ENCODE measurements at regions not wholly inside any gene's neighbourhood (a gene's known extent, or its start where the extent isn't known, plus 50 kb on each side); places are given as distances from the start of the nearest gene placed in this dataset.

GRCh38 chr3:164231718-164232117 lies 846.6 kb downstream of the SI start:
- H4K20me1 ChIP-seq (ENCODE audit: insufficient read depth), result no peaks in the 10 kb centered on the region

More at GRCh38 chr3:164231718-164232117, 846.6 kb downstream of the SI start:
- ATAC-seq (no peak), DNase-seq (ENCODE audit: low read depth, low spot score) (no peak)
- no peak overlapping the region for H3K9ac ChIP-seq (ENCODE audit: low read length)
- no peak overlapping the region for H3K27ac ChIP-seq (ENCODE audit: low read depth, low read length)
- H3K9me2 ChIP-seq (ENCODE audit: insufficient read depth), result no peaks in the 10 kb centered on the region; the same call in 1 of the 2 replicates
- BruUV-seq (replicated peaks), result no TSS peak
- H3K9me3 ChIP-seq (ENCODE audit: control insufficient read depth in 1 of 2, insufficient read depth in 1 of 2, low read depth in 1 of 2, low read length in 2 of 2), result no peaks in the 10 kb centered on the region; a peak in 1 of 4 replicates
- H2AFZ ChIP-seq (ENCODE audit: low read depth, low read length, poor library complexity, severe bottlenecking), result no peak overlapping the region
- intact Hi-C loops (cut with micrococcal nuclease), result no loop called here
- no peak overlapping the region for H3K4me3 ChIP-seq (replicated peaks in 1 of 2; ENCODE audit: low read depth in 1 of 2, low read length in 2 of 2)
- no peak overlapping the region for H3K4me2 ChIP-seq (ENCODE audit: low read length)
- H3K79me2 ChIP-seq (ENCODE audit: insufficient read depth, low read length), result no peaks in the 10 kb centered on the region
- ChIA-PET RAD21 (ENCODE audit: low non-redundant PET in 1 of 2, low total read pairs in 2 of 2, uncharacterized antibody in 2 of 2, unreplicated experiment in 2 of 2) (no interaction called here), POLR2A (no interaction called here), CTCF (no interaction called here)
- TF ChIP-seq FOSL1 (IDR thresholded peaks at IDR 0.05; ENCODE audit: low read depth) (no peak), EZH2phosphoT487 (IDR thresholded peaks at IDR 0.05; ENCODE audit: borderline replicate concordance) (no peak), CBX3 (IDR thresholded peaks at IDR 0.05; ENCODE audit: low read depth) (no peak), RAD21 (IDR thresholded peaks at IDR 0.05; ENCODE audit: low read depth) (no peak), ZBTB33 (IDR thresholded peaks at IDR 0.05; ENCODE audit: extremely low read depth, insufficient replicate concordance, low read length) (no peak), SP1 (IDR thresholded peaks at IDR 0.05; ENCODE audit: low read depth) (no peak), MAX (IDR thresholded peaks at IDR 0.05) (no peak), POLR2A (IDR thresholded peaks at IDR 0.05; ENCODE audit: borderline replicate concordance, extremely low read depth, insufficient read depth, insufficient read length) (no peak), TCF7L2 (IDR thresholded peaks at IDR 0.05; ENCODE audit: borderline replicate concordance, extremely low read depth, insufficient read depth, insufficient read length) (no peak)
- no peaks in the 10 kb centered on the region for H3K27me3 ChIP-seq (ENCODE audit: insufficient read depth, low read length)
- no peaks in the 10 kb centered on the region for H3K36me3 ChIP-seq (ENCODE audit: control insufficient read depth in 1 of 2, insufficient read depth in 2 of 2, low read length in 2 of 2)
- H3K4me1 ChIP-seq (ENCODE audit: control insufficient read depth in 1 of 2, insufficient read depth in 2 of 2, low read length in 2 of 2), result no peaks in the 10 kb centered on the region

Data from HCT116 (cell line).